ENCODE measurements at regions not wholly inside any gene's neighbourhood (a gene's known extent, or its start where the extent isn't known, plus 50 kb on each side); places are given as distances from the start of the nearest gene placed in this dataset.

- TF ChIP-seq CTCF (IDR thresholded peaks at IDR 0.05; ENCODE audit: low read depth, low read length, missing control alignments), result no peak
- DNase-seq (ENCODE audit: extremely low read depth, low read depth), result no peak
- H3K4me3 ChIP-seq (replicated peaks; ENCODE audit: low read depth, low read length), result no peak overlapping the region
These were observed 63.6 kb upstream of the KLF12 start for GRCh38 chr13:74197677-74198429.

- H3K4me3 ChIP-seq (replicated peaks; ENCODE audit: low read depth, low read length), result no peak overlapping the region
- no peak for TF ChIP-seq CTCF (IDR thresholded peaks at IDR 0.05; ENCODE audit: low read depth, low read length, missing control alignments)
- no peak for DNase-seq (ENCODE audit: extremely low read depth, low read depth)
These were observed 60.6 kb upstream of the KLF12 start for GRCh38 chr13:74194846-74195245.

DNA sequence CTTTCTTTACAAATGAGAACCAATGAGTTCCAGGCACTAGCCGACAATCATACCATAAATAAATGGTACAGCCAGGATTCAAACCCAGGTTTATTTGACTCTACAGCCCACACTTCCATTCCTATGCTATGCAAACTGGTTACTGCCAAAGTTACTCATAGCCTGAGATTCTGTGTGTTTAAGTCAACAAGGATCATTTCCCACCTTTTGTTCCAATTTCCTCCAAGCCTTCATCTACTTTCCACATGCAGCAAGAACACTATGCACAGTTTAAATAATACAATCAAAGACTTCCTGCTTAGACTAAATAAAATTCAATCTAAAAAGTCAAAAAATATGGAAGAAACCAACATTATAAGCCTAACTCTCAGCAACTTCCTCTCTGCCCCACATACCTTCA, 59.2 kb upstream of the KLF12 start:
- DNase-seq (ENCODE audit: extremely low read depth, low read depth), result no peak
- TF ChIP-seq CTCF (IDR thresholded peaks at IDR 0.05; ENCODE audit: low read depth, low read length, missing control alignments), result no peak
- no peak overlapping the region for H3K4me3 ChIP-seq (replicated peaks; ENCODE audit: low read depth, low read length)

DNA sequence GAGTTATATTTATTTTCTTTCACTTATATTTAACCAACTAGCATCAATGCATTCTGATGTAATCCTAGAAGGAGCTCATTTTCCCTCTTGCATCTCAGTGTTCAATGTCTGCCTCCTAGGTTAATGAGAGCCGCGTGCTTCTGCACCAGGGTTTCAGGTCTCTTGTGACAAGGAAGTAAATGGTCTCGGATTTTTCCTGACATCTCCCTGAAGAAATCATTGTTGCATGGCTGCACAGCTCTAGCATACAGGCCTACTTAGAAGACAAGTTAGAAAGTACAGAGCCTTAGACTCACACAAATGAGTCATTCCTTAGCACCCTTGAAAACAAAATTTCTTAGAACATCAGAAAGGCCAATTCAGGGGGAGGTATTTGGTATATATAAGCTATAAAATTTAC, 57.2 kb upstream of the KLF12 start:
- TF ChIP-seq CTCF (IDR thresholded peaks at IDR 0.05; ENCODE audit: low read depth, low read length, missing control alignments), result no peak
- no peak for DNase-seq (ENCODE audit: extremely low read depth, low read depth)
- no peak overlapping the region for H3K4me3 ChIP-seq (replicated peaks; ENCODE audit: low read depth, low read length)

DNA sequence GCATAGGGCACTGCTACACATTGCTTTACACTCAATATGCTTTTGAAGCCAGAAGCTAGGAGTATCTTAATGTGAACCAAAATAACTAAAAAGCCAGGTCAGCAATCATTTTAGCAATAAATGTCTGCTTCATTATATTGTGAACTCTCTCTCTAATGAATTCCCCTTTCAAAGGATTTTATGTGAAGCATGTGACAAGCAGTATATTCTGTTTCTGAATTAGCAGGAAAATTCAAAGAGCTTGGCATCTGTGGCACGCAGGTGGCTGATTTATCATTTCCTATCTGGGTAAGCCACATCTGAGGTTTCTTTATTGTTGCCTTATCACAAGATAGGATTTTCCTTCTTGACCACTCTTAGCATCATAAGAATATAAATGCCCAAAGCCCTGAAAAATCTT, 56.8 kb upstream of the KLF12 start:
- H3K4me3 ChIP-seq (replicated peaks; ENCODE audit: low read depth, low read length), result no peak overlapping the region
- DNase-seq (ENCODE audit: extremely low read depth, low read depth), result no peak
- TF ChIP-seq CTCF (IDR thresholded peaks at IDR 0.05; ENCODE audit: low read depth, low read length, missing control alignments), result no peak

DNA sequence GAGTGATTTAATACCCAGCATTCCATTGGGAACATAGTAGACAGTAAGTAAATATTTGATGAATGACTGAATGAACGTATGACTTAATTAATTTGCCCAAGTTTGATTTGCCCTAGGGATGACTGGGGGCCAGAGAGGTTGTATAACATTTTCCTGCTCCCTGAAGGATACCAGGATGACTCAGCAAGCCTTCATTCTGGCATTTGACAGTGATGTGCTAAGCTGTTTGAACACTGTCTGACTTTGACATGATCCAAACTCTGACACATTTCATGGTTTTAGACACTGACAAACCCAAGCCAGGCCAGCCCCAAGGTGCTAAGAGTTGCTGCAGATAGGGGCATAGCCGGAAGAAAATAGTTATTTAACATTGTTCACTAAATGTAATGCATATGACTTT, 53.4 kb upstream of the KLF12 start:
- H3K4me3 ChIP-seq (replicated peaks; ENCODE audit: low read depth, low read length), result no peak overlapping the region
- no peak for TF ChIP-seq CTCF (IDR thresholded peaks at IDR 0.05; ENCODE audit: low read depth, low read length, missing control alignments)
- DNase-seq (ENCODE audit: extremely low read depth, low read depth), result no peak

GRCh38 chr13:74184283-74184682, 50.1 kb upstream of the KLF12 start:
- no peak for TF ChIP-seq CTCF (IDR thresholded peaks at IDR 0.05; ENCODE audit: low read depth, low read length, missing control alignments)
- DNase-seq (ENCODE audit: extremely low read depth, low read depth), result no peak
- no peak overlapping the region for H3K4me3 ChIP-seq (replicated peaks; ENCODE audit: low read depth, low read length)
